ENCODE measurements at regions not wholly inside any gene's neighbourhood (a gene's known extent, or its start where the extent isn't known, plus 50 kb on each side); places are given as distances from the start of the nearest gene placed in this dataset.

- no peak for TF ChIP-seq CTCF (IDR thresholded peaks at IDR 0.05)
- no peak for TF ChIP-seq POLR2A (IDR thresholded peaks at IDR 0.05)
Observed at GRCh38 chr4:31234494-31234893, 514.3 kb downstream of the PCDH7 start.

Measured in adrenal gland (tissue), 5 donors.